GM06990 (cell line): ENCODE measurements at regions not wholly inside any gene's neighbourhood (a gene's known extent, or its start where the extent isn't known, plus 50 kb on each side); places are given as distances from the start of the nearest gene placed in this dataset.

Experiments used
- DNase-seq: peaks from one replicate; pipeline ENCODE4 v3.0.0-alpha.2; 2011; ENCODE audit not compliant: insufficient read length; ENCODE audit errors: extremely low read depth
- H3K27me3 ChIP-seq: replicated peaks from 2 replicates; pipeline ENCODE4 v1.6.0; 2011; ENCODE audit warnings: low read length; ENCODE audit not compliant: control insufficient read depth, insufficient read depth
- H3K36me3 ChIP-seq: 2 replicates; pipeline ENCODE4 v1.5.1; 2011; ENCODE audit warnings: low read length; ENCODE audit not compliant: control insufficient read depth, insufficient read depth
- H3K4me3 ChIP-seq: replicated peaks from 2 replicates; pipeline ENCODE4 v1.5.1; 2011; ENCODE audit warnings: low read depth, mild to moderate bottlenecking, control low read depth, low read length
- TF ChIP-seq, protein P1 (sequence below): IDR thresholded peaks from 2 replicates; pipeline ENCODE4 v1.5.1; 2011; ENCODE audit warnings: low read length, control low read depth, mild to moderate bottlenecking, inconsistent platforms; ENCODE audit not compliant: insufficient read depth, poor library complexity, severe bottlenecking

DNA sequence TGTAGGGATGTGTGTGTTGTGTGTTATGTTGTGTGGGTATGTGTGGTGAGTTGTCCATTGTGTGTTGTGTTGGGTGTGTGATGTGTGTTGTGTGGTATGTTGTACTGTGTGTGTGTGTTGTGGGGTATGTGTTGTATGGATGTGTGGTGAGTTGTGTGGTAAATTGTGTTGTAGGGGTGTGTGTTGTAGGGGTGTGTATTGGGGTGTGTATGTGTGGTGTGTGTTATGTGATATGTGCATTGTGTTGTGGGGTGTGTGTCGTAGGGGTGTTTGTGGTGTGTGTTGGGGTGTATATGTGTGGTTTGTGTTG, 97.8 kb upstream of the PODXL start:
- TF ChIP-seq, protein P1, sequence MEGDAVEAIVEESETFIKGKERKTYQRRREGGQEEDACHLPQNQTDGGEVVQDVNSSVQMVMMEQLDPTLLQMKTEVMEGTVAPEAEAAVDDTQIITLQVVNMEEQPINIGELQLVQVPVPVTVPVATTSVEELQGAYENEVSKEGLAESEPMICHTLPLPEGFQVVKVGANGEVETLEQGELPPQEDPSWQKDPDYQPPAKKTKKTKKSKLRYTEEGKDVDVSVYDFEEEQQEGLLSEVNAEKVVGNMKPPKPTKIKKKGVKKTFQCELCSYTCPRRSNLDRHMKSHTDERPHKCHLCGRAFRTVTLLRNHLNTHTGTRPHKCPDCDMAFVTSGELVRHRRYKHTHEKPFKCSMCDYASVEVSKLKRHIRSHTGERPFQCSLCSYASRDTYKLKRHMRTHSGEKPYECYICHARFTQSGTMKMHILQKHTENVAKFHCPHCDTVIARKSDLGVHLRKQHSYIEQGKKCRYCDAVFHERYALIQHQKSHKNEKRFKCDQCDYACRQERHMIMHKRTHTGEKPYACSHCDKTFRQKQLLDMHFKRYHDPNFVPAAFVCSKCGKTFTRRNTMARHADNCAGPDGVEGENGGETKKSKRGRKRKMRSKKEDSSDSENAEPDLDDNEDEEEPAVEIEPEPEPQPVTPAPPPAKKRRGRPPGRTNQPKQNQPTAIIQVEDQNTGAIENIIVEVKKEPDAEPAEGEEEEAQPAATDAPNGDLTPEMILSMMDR: no peak
- Histone ChIP-seq H3K36me3 (no peaks in the 10 kb centered on the region), H3K4me3 (no peak overlapping the region), H3K27me3 (no peaks in the 10 kb centered on the region; the same call in none of the 2 replicates)
- no peak for DNase-seq

DNA sequence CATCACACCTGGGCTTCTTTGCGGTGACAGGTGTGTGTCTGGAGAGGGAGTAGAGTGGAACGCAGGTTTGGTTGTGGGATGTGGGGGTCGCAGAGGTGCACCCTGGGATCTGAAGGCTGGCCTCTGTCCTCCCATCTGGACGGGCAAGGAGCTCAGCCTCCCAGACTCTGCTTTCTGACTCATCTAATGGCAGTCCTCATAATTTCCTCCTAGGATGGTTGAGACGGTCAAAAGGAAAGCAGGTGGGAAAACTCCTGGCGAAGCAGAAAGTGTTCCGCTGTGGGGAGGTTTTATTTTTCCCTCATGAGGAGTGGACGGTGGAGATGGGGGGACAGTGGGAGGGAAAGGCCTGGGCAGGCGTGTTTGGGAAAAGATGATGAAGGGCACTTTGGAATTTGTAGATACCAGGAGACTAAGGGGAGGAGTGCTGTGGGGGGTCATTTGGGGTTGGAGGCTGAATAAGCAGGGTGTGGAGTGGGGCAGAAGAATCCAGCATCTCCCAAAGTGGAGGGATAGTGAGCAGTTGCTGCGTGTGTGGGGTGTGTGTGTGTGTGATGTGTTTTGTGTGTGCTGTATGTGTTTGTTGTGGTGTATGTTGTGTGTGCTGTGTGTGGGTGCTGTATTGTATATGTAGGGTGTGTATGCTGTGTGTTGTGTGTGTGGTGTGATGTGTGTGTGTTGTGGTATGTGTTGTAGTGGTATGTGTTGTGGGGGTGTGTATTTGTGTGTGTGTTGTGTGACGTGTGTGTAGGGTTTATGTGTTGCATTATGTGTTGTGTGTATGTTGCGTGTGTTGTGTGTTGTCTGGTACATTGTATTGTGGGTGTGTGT, 97.2 kb upstream of the PODXL start:
- Histone ChIP-seq H3K4me3 (no peak overlapping the region), H3K36me3 (no peaks in the 10 kb centered on the region), H3K27me3 (no peaks in the 10 kb centered on the region; the same call in none of the 2 replicates)
- TF ChIP-seq, protein P1: no peak
- no peak for DNase-seq

DNA sequence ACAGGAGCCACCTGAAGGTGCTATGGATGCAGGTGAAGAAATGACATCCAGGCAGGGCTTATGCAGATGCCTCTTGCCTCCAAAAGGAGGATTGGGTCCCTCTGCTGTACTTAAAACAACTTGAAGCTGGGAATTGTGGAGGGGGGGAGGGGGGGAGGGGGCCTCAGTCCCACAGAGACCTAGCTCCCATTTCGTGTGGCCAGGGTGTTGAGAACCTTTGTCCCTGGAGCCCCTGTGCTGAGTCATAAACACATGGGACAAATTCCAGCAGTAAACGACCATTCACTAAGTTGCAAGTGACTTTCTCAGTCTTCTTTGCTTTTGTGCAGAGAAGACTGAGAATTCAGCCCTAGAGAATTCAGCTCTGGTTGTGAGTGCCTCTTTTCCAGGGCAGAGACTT, 96.5 kb upstream of the PODXL start:
- no peak for DNase-seq
- TF ChIP-seq, protein P1: no peak
- H3K4me3 ChIP-seq: no peak overlapping the region

DNA sequence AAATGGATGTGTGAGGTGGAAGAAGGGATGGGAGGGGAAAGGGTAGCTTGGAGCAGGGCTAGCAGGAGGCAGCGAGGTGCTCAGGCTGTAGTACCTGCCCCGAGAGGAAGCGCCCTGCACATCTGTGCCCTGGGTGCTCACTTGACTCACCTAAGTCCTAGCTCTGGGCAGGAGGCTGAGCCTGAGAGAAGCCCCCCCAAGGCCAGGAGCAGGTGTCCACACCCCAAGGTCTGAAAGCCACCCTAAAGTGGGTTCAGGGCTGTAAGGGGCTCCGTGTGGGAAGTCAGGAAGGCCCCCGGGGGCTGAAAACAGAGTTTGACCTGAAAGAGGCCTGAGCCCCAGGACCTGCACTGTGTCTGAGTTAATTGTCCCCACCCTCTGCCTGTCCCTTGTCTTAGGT, 95.8 kb upstream of the PODXL start:
- DNase-seq: no peak
- TF ChIP-seq, protein P1: no peak
- no peaks in the 10 kb centered on the region; the same call in none of the 2 replicates for H3K27me3 ChIP-seq
- H3K4me3 ChIP-seq: no peak overlapping the region
- H3K36me3 ChIP-seq: no peaks in the 10 kb centered on the region

More for the DNA sequence above, 96.5 kb upstream of the PODXL start:
- no peaks in the 10 kb centered on the region; the same call in none of the 2 replicates for H3K27me3 ChIP-seq
- H3K36me3 ChIP-seq: no peaks in the 10 kb centered on the region

DNA sequence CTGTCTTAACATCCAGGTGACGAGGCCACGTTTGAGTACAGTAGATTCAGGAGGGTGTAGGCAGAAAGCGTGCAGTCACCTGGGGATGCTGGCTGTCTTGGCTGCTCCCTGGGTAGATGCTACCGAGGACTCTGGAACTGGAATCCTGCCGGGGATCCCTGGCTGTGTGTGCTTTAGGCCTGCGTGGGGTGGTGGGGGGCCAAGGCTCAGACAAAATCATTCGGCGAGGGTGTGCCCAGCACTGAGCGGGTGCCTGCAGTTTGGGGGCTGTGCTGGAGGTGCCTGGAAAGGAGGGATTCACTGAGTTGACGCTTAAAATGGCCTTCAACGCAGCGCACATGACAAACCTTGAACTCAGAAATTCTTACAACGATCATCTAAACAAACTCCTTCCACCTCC, 93.5 kb upstream of the PODXL start:
- Histone ChIP-seq H3K36me3 (no peaks in the 10 kb centered on the region), H3K4me3 (no peak overlapping the region), H3K27me3 (no peaks in the 10 kb centered on the region; the same call in none of the 2 replicates)
- DNase-seq: no peak
- TF ChIP-seq, protein P1: no peak
